ENCODE measurements at regions not wholly inside any gene's neighbourhood (a gene's known extent, or its start where the extent isn't known, plus 50 kb on each side); places are given as distances from the start of the nearest gene placed in this dataset.

DNA sequence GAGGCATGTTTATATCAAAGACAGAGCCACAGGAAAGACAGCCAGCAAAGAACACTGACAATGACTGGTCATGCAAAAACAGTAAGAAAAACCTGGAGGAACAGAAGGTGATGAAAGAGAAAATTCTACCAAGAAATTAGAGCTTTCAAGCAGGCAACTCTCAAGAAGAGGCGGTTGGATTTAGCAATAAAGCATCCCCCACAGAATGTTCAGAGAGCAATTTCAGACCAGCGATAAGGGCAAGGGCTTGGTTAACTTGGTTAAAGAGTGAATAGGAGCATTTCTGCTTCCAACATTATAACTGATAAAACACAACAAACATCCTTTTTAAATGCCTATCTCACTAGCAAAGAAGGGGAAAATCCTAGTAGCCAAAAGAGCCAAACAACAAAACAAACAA is 68.0 kb upstream of the NCKAP5 start:
- ATAC-seq: no peak
- TF ChIP-seq, protein P1, sequence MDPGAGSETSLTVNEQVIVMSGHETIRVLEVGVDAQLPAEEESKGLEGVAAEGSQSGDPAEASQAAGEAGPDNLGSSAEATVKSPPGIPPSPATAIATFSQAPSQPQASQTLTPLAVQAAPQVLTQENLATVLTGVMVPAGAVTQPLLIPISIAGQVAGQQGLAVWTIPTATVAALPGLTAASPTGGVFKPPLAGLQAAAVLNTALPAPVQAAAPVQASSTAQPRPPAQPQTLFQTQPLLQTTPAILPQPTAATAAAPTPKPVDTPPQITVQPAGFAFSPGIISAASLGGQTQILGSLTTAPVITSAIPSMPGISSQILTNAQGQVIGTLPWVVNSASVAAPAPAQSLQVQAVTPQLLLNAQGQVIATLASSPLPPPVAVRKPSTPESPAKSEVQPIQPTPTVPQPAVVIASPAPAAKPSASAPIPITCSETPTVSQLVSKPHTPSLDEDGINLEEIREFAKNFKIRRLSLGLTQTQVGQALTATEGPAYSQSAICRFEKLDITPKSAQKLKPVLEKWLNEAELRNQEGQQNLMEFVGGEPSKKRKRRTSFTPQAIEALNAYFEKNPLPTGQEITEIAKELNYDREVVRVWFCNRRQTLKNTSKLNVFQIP (CRISPR knock-in tag; IDR thresholded peaks at IDR 0.05; ENCODE audit: borderline replicate concordance, low read depth): no peak
- no peak for TF ChIP-seq ZFP3 (CRISPR knock-in tag; IDR thresholded peaks at IDR 0.05)
- TF ChIP-seq, protein P2, sequence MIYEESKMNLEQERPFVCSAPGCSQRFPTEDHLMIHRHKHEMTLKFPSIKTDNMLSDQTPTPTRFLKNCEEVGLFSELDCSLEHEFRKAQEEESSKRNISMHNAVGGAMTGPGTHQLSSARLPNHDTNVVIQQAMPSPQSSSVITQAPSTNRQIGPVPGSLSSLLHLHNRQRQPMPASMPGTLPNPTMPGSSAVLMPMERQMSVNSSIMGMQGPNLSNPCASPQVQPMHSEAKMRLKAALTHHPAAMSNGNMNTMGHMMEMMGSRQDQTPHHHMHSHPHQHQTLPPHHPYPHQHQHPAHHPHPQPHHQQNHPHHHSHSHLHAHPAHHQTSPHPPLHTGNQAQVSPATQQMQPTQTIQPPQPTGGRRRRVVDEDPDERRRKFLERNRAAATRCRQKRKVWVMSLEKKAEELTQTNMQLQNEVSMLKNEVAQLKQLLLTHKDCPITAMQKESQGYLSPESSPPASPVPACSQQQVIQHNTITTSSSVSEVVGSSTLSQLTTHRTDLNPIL (CRISPR knock-in tag; IDR thresholded peaks at IDR 0.05; ENCODE audit: low read depth): no peak
- no peak for TF ChIP-seq BACH2 (CRISPR knock-in tag; IDR thresholded peaks at IDR 0.05; ENCODE audit: borderline replicate concordance)
- TF ChIP-seq RARB (CRISPR knock-in tag; IDR thresholded peaks at IDR 0.05): no peak
- TF ChIP-seq ESRRG (CRISPR knock-in tag; IDR thresholded peaks at IDR 0.05): no peak
- no peak for TF ChIP-seq ZFP30 (CRISPR knock-in tag; IDR thresholded peaks at IDR 0.05)
- TF ChIP-seq PPARA (CRISPR knock-in tag; IDR thresholded peaks at IDR 0.05; ENCODE audit: borderline replicate concordance): no peak

DNA sequence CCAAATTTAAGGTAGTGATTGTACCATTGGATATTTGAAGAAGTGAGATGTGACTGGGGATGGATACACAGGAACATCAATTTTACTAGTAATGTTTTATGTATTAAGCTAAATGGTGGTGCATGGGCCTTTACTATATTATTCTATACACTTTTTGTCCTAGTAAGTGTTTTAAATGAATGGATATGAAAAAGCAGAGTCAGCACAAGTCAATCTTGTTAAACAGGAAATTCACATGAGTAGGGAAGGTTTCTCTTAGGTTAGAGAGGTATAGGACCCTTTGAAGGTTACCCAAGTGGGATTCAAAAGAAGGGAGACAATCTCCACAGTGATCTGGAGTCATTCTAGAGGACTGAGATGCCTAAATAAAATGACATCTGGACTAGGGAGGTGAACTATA is 71.8 kb upstream of the NCKAP5 start:
- no peak for ATAC-seq

DNA sequence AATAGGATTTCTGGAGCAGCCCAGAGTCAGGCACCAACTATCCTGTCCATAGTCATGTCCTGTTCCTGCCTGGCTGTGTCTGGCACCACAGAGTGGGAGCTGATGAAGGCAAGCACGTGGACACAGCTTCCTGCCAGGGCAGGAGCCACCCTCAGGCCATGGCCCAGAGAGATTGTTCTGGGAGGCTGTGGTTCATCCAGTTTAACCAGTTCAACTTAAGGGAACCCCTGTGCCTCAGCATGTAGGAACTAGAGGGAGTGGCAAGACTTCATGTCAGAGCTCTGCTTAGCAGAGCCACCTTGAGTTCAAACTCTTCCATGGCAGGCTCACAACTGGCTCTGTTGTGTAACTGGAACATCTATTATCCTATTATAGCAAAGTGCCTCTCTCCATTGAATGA is 73.2 kb upstream of the NCKAP5 start:
- TF ChIP-seq, protein P3, sequence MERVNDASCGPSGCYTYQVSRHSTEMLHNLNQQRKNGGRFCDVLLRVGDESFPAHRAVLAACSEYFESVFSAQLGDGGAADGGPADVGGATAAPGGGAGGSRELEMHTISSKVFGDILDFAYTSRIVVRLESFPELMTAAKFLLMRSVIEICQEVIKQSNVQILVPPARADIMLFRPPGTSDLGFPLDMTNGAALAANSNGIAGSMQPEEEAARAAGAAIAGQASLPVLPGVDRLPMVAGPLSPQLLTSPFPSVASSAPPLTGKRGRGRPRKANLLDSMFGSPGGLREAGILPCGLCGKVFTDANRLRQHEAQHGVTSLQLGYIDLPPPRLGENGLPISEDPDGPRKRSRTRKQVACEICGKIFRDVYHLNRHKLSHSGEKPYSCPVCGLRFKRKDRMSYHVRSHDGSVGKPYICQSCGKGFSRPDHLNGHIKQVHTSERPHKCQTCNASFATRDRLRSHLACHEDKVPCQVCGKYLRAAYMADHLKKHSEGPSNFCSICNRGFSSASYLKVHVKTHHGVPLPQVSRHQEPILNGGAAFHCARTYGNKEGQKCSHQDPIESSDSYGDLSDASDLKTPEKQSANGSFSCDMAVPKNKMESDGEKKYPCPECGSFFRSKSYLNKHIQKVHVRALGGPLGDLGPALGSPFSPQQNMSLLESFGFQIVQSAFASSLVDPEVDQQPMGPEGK (CRISPR knock-in tag; IDR thresholded peaks at IDR 0.05; ENCODE audit: borderline replicate concordance): no peak
- TF ChIP-seq ZC3H10 (CRISPR knock-in tag; IDR thresholded peaks at IDR 0.05): no peak
- TF ChIP-seq, protein P4, sequence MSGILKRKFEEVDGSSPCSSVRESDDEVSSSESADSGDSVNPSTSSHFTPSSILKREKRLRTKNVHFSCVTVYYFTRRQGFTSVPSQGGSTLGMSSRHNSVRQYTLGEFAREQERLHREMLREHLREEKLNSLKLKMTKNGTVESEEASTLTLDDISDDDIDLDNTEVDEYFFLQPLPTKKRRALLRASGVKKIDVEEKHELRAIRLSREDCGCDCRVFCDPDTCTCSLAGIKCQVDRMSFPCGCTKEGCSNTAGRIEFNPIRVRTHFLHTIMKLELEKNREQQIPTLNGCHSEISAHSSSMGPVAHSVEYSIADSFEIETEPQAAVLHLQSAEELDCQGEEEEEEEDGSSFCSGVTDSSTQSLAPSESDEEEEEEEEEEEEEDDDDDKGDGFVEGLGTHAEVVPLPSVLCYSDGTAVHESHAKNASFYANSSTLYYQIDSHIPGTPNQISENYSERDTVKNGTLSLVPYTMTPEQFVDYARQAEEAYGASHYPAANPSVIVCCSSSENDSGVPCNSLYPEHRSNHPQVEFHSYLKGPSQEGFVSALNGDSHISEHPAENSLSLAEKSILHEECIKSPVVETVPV (CRISPR knock-in tag; IDR thresholded peaks at IDR 0.05): no peak
- TF ChIP-seq, protein P2 (CRISPR knock-in tag; IDR thresholded peaks at IDR 0.05; ENCODE audit: low read depth): no peak
- TF ChIP-seq OSR1 (CRISPR knock-in tag; IDR thresholded peaks at IDR 0.05): no peak
- ATAC-seq: no peak

More for the DNA sequence above, 71.8 kb upstream of the NCKAP5 start:
- no peak for TF ChIP-seq RARB (CRISPR knock-in tag; IDR thresholded peaks at IDR 0.05)
- TF ChIP-seq, protein P2 (CRISPR knock-in tag; IDR thresholded peaks at IDR 0.05; ENCODE audit: low read depth): no peak
- TF ChIP-seq, protein P4 (CRISPR knock-in tag; IDR thresholded peaks at IDR 0.05): no peak

DNA sequence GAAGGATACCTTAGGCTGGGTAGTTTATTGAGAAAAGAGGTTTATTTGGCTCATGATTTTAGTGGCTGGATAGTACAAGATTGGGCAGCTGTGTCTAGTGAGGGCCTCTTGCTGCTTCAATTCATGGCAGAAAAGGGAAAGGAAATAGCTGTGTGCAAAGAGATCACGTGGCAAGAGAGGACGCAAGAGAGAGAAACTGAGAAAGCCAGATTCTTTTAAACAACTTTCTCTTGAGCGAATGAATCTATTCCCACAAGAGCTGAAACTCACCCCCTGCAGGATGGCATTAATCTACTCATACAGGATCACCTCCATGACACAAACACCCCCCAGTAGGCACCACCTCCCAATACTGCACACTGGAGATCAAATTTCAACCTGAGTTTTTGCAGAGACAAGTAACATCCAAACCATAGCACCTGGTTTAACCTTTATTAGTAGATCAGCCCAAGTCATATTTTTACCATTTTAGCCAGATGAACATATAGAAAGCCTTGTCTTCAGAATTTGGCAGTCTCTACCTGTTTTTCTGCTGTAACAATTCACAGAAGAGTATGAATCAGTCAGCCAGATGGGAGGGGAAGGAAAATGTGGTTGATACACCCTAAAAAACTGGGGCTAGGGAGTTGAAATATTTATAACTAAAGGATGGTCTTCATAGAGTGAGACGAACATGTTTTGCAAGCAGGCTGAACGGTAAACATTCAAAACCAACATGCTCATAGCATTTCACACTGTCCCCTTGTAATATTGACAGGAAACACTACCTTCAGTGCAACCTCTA is 73.9 kb upstream of the NCKAP5 start:
- no peak for ATAC-seq
- TF ChIP-seq ZNF70 (CRISPR knock-in tag; IDR thresholded peaks at IDR 0.05) (no peak), CSDC2 (CRISPR knock-in tag; IDR thresholded peaks at IDR 0.05) (no peak), ZC3H10 (CRISPR knock-in tag; IDR thresholded peaks at IDR 0.05) (no peak), OSR1 (CRISPR knock-in tag; IDR thresholded peaks at IDR 0.05) (no peak), ZFP3 (CRISPR knock-in tag; IDR thresholded peaks at IDR 0.05) (no peak), ISL1 (CRISPR knock-in tag; IDR thresholded peaks at IDR 0.05) (no peak), RARB (CRISPR knock-in tag; IDR thresholded peaks at IDR 0.05) (no peak), BACH2 (CRISPR knock-in tag; IDR thresholded peaks at IDR 0.05; ENCODE audit: borderline replicate concordance) (no peak), TCF4 (CRISPR knock-in tag; IDR thresholded peaks at IDR 0.05; ENCODE audit: borderline replicate concordance) (no peak), GLIS3 (CRISPR knock-in tag; IDR thresholded peaks at IDR 0.05) (no peak), SNAI2 (CRISPR knock-in tag; IDR thresholded peaks at IDR 0.05) (no peak), ESRRG (CRISPR knock-in tag; IDR thresholded peaks at IDR 0.05) (no peak), ARNTL (CRISPR knock-in tag; IDR thresholded peaks at IDR 0.05; ENCODE audit: borderline replicate concordance, low read depth) (no peak)
- TF ChIP-seq, protein P1 (CRISPR knock-in tag; IDR thresholded peaks at IDR 0.05; ENCODE audit: borderline replicate concordance, low read depth): no peak
- TF ChIP-seq, protein P3 (CRISPR knock-in tag; IDR thresholded peaks at IDR 0.05; ENCODE audit: borderline replicate concordance): no peak

Measured in SK-N-SH treated with all-trans-retinoic acid at 6 μM for 48 hours (cell line).